Immature natural killer cell (primary cell): ENCODE measurements at regions not wholly inside any gene's neighbourhood (a gene's known extent, or its start where the extent isn't known, plus 50 kb on each side); places are given as distances from the start of the nearest gene placed in this dataset.
"Not testable (repeated sequence)": the region's sequence is repeated elsewhere in the genome, so short reads cannot be mapped to it uniquely, and the experiment has no call there.

Experiments used
- DNase-seq, 3 donors: peaks; one replicate each; pipeline ENCODE4 v3.0.0; 2022; ENCODE audit warnings: mixed read lengths in 1 of 3
- H3K27ac Mint-ChIP-seq, 6 donors: one replicate each; pipeline ENCODE4 v1.8.0; 2020; ENCODE audit warnings: mixed read lengths in 6 of 6, mild to moderate bottlenecking in 5 of 6, inconsistent platforms in 4 of 6, moderate library complexity in 3 of 6
- H3K27me3 Mint-ChIP-seq, 3 donors: one replicate each; pipeline ENCODE4 v1.8.0; 2020 to 2021; ENCODE audit warnings: low read depth in 3 of 3, mild to moderate bottlenecking in 3 of 3, mixed read lengths in 3 of 3, moderate library complexity in 3 of 3, inconsistent platforms in 1 of 3
- H3K36me3 Mint-ChIP-seq, 3 donors: one replicate each; pipeline ENCODE4 v1.8.0; 2020; ENCODE audit warnings: mixed read lengths in 3 of 3, inconsistent platforms in 2 of 3, mild to moderate bottlenecking in 2 of 3
- H3K4me1 Mint-ChIP-seq, 2 donors: one replicate each; pipeline ENCODE4 v1.8.0; 2020; ENCODE audit warnings: inconsistent platforms in 2 of 2, mild to moderate bottlenecking in 2 of 2, mixed read lengths in 2 of 2, moderate library complexity in 1 of 2
- H3K4me3 Mint-ChIP-seq, 5 donors: one replicate each; pipeline ENCODE4 v1.8.0; 2020; ENCODE audit warnings: mild to moderate bottlenecking in 5 of 5, mixed read lengths in 5 of 5, inconsistent platforms in 3 of 5, moderate library complexity in 3 of 5
- H3K9me3 Mint-ChIP-seq, 6 donors: one replicate each; pipeline ENCODE4 v1.8.0; 2020; ENCODE audit warnings: mild to moderate bottlenecking in 6 of 6, mixed read lengths in 6 of 6, inconsistent platforms in 4 of 6, moderate library complexity in 3 of 6

GRCh38 chr10:21296575-21297355 is 228.7 kb downstream of the SKIDA1 start:
- Mint-ChIP-seq H3K27ac (no peak overlapping the region), H3K36me3 (no peaks in the 10 kb centered on the region), H3K4me3 (no peak overlapping the region), H3K27me3 (peaks cover 3 to 10% (median 5%) of the 10 kb centered on the region in 3 donors), H3K4me1 (no peaks in the 10 kb centered on the region), H3K9me3 (no peaks in the 10 kb centered on the region)
- DNase-seq: no peak

- Mint-ChIP-seq H3K27ac (no peak overlapping the region), H3K4me3 (no peak overlapping the region), H3K4me1 (no peaks in the 10 kb centered on the region)
Measured at GRCh38 chr10:21293518-21294356, 231.7 kb downstream of the SKIDA1 start.

GRCh38 chr10:21292763-21293517 is 232.5 kb downstream of the SKIDA1 start:
- no peaks in the 10 kb centered on the region for H3K4me1 Mint-ChIP-seq
- no peak for DNase-seq
- H3K4me3 Mint-ChIP-seq: no peak overlapping the region
- H3K27me3 Mint-ChIP-seq: peaks cover 3 to 11% (median 5%) of the 10 kb centered on the region in 3 donors
- no peaks in the 10 kb centered on the region for H3K36me3 Mint-ChIP-seq
- no peak overlapping the region for H3K27ac Mint-ChIP-seq
- H3K9me3 Mint-ChIP-seq: no peaks in the 10 kb centered on the region

More at GRCh38 chr10:21293518-21294356, 231.7 kb downstream of the SKIDA1 start:
- Mint-ChIP-seq H3K36me3 (no peaks in the 10 kb centered on the region), H3K27me3 (peaks cover 3 to 11% (median 5%) of the 10 kb centered on the region in 3 donors), H3K9me3 (no peaks in the 10 kb centered on the region)
- DNase-seq: no peak

GRCh38 chr10:21290499-21291160 is 234.9 kb downstream of the SKIDA1 start:
- DNase-seq: no peak

DNA sequence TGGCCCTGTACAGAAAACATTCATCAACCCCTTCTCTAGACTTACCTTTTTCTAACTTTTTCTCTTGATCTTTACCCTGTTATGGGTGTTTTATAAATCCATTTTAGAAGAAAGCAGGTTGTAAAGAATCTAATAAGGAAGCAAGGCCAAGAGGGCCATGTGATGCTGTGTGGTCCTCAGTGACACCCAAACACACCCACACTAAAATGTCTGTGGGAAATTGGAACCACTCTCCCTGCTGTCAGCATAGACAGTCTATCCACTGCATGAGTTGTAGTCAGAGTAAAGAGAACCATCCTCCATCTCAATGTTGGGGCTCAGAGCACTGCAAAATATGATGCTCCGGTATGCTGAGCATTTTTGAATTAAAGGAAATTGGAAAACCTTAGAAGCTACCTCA is 235.5 kb downstream of the SKIDA1 start:
- Mint-ChIP-seq H3K9me3 (no peaks in the 10 kb centered on the region), H3K4me1 (no peaks in the 10 kb centered on the region), H3K27me3 (peaks cover 0 to 11% (median 2%) of the 10 kb centered on the region in 3 donors), H3K4me3 (no peak overlapping the region), H3K27ac (no peak overlapping the region), H3K36me3 (no peaks in the 10 kb centered on the region)
- DNase-seq: no peak

More at GRCh38 chr10:21290499-21291160, 234.9 kb downstream of the SKIDA1 start:
- H3K9me3 Mint-ChIP-seq: no peaks in the 10 kb centered on the region
- no peaks in the 10 kb centered on the region for H3K36me3 Mint-ChIP-seq
- H3K4me1 Mint-ChIP-seq: no peaks in the 10 kb centered on the region
- H3K27me3 Mint-ChIP-seq: peaks cover 2 to 11% (median 5%) of the 10 kb centered on the region in 3 donors
- H3K27ac Mint-ChIP-seq: no peak overlapping the region
- H3K4me3 Mint-ChIP-seq: no peak overlapping the region

DNA sequence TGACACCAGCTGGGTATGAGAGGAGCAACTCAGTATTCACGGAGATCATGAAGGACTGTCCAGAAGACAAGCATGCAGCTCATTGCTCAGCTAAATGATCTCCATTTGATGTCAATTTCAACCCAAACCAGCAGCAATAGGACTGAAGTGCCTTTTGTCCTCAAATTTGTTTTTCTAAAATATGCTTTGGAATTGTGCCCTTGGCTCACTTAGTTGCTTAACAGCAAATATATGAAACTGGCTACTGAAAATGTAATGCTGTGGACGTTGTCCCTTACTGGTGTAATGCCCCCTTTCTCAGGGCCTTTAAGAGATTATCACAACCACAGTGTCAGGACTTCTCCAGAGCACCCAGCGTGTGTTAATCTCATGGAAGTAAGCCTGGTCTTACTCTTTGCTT is 236.2 kb downstream of the SKIDA1 start:
- Mint-ChIP-seq H3K4me3 (no peak overlapping the region), H3K27me3 (peaks cover 0 to 10% (median 2%) of the 10 kb centered on the region in 3 donors), H3K27ac (no peak overlapping the region), H3K4me1 (no peaks in the 10 kb centered on the region), H3K36me3 (no peaks in the 10 kb centered on the region), H3K9me3 (no peaks in the 10 kb centered on the region)
- DNase-seq: no peak

DNA sequence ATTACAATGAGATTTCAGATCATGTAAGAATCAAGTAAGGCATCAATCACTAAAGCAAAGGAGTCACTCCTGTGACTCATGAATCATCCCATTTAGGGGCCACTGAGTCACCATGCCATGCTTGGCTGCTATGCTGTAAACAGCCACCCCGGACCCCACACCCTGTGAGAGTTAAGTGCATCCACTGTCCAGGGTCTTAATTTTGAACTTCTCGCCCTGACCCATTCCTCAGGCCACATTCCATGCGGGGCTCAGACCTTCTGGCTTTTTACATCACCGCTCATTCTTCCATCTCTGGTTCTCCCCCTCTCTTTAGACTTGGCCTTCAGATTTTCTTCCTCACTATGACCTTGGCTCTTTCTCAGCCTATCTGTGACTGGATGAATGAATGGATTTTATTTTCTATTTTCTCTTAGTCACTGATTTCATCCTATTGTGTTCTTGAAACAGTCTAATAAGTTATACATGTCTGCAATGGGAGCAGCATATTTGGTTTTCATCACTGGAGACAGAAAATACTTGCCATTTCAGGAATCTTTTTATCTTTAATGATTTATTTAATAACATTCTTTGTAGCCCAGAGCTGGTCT is 239.6 kb downstream of the SKIDA1 start:
- H3K4me3 Mint-ChIP-seq: no peak overlapping the region
- DNase-seq: no peak
- H3K27ac Mint-ChIP-seq: no peak overlapping the region
- no peaks in the 10 kb centered on the region for H3K9me3 Mint-ChIP-seq
- no peaks in the 10 kb centered on the region for H3K4me1 Mint-ChIP-seq
- no peaks in the 10 kb centered on the region for H3K36me3 Mint-ChIP-seq
- H3K27me3 Mint-ChIP-seq: peaks cover 0 to 3% (median 3%) of the 10 kb centered on the region in 3 donors

GRCh38 chr10:21285207-21285606 is 240.3 kb downstream of the SKIDA1 start:
- peaks cover 0 to 3% (median 2%) of the 10 kb centered on the region in 3 donors for H3K27me3 Mint-ChIP-seq
- DNase-seq: no peak
- H3K36me3 Mint-ChIP-seq: no peaks in the 10 kb centered on the region
- no peaks in the 10 kb centered on the region for H3K4me1 Mint-ChIP-seq
- H3K27ac Mint-ChIP-seq: no peak overlapping the region
- H3K4me3 Mint-ChIP-seq: no peak overlapping the region
- no peaks in the 10 kb centered on the region for H3K9me3 Mint-ChIP-seq

GRCh38 chr10:21284301-21284700 is 241.2 kb downstream of the SKIDA1 start:
- no peaks in the 10 kb centered on the region for H3K36me3 Mint-ChIP-seq
- H3K27ac Mint-ChIP-seq: no peak overlapping the region
- no peak for DNase-seq
- no peak overlapping the region for H3K4me3 Mint-ChIP-seq
- H3K27me3 Mint-ChIP-seq: peaks cover 0 to 4% (median 0%) of the 10 kb centered on the region in 3 donors
- H3K4me1 Mint-ChIP-seq: no peaks in the 10 kb centered on the region
- H3K9me3 Mint-ChIP-seq: no peaks in the 10 kb centered on the region

- H3K36me3 Mint-ChIP-seq, H3K9me3 Mint-ChIP-seq, DNase-seq, H3K27me3 Mint-ChIP-seq, H3K4me3 Mint-ChIP-seq, H3K27ac Mint-ChIP-seq, H3K4me1 Mint-ChIP-seq: not testable (repeated sequence)
Measured at GRCh38 chr10:21283053-21283452, 242.4 kb downstream of the SKIDA1 start.

- no peaks in the 10 kb centered on the region for H3K4me1 Mint-ChIP-seq
- H3K9me3 Mint-ChIP-seq: no peaks in the 10 kb centered on the region
- no peak for DNase-seq
- no peak overlapping the region for H3K4me3 Mint-ChIP-seq
- H3K36me3 Mint-ChIP-seq: no peaks in the 10 kb centered on the region
- H3K27me3 Mint-ChIP-seq: peaks cover 0 to 4% (median 2%) of the 10 kb centered on the region in 3 donors
- H3K27ac Mint-ChIP-seq: no peak overlapping the region
Measured at GRCh38 chr10:21281765-21282484, 243.6 kb downstream of the SKIDA1 start.

GRCh38 chr10:21280971-21281572 is 244.4 kb downstream of the SKIDA1 start:
- Mint-ChIP-seq H3K27me3 (peaks cover 0 to 4% (median 2%) of the 10 kb centered on the region in 3 donors), H3K9me3 (no peaks in the 10 kb centered on the region), H3K4me3 (no peak overlapping the region), H3K36me3 (no peaks in the 10 kb centered on the region), H3K27ac (no peak overlapping the region), H3K4me1 (no peaks in the 10 kb centered on the region)
- DNase-seq: no peak
